HEK293T (cell line): ENCODE measurements at regions not wholly inside any gene's neighbourhood (a gene's known extent, or its start where the extent isn't known, plus 50 kb on each side); places are given as distances from the start of the nearest gene placed in this dataset.

Experiments
- CTCF ChIA-PET: fragments of 350-600 bp; formaldehyde crosslinking; extraction: SDS; loops from one replicate; lab custom pipeline; 2021; ENCODE audit warnings: antibody characterized with exemption, inconsistent platforms; lab: Yijun Ruan, JAX
- POLR2A ChIA-PET: fragments of 350-600 bp; formaldehyde crosslinking; extraction: SDS; loops from one replicate; lab custom pipeline; 2020; ENCODE audit warnings: antibody characterized with exemption, inconsistent platforms; lab: Yijun Ruan, JAX
- DNase-seq: peaks from one replicate; pipeline ENCODE4 v3.0.0; 2012; ENCODE audit warnings: mixed read lengths; ENCODE audit errors: extremely low spot score
- ARNT ChIP-seq: fragments of 450-650 bp; IDR thresholded peaks from 2 replicates; pipeline ENCODE4 v1.6.1; 2017; ENCODE audit warnings: mild to moderate bottlenecking
- BHLHE40 ChIP-seq: fragments of 450-650 bp; IDR thresholded peaks from 2 replicates; pipeline ENCODE4 v1.6.1; 2016; ENCODE audit warnings: mild to moderate bottlenecking, moderate library complexity, borderline replicate concordance
- CTBP1 ChIP-seq: fragments of 450-650 bp; IDR thresholded peaks from 2 replicates; pipeline ENCODE4 v1.6.1; 2016; ENCODE audit warnings: borderline replicate concordance
- ELF4 ChIP-seq: fragments of 450-650 bp; IDR thresholded peaks from 2 replicates; pipeline ENCODE4 v1.6.1; 2017; ENCODE audit warnings: antibody characterized with exemption
- FOXA1 ChIP-seq: fragments of 450-650 bp; IDR thresholded peaks from 2 replicates; pipeline ENCODE4 v1.6.1; 2016; ENCODE audit warnings: mild to moderate bottlenecking
- FOXK2 ChIP-seq: fragments of 450-650 bp; IDR thresholded peaks from 2 replicates; pipeline ENCODE4 v1.6.1; 2016; ENCODE audit warnings: mild to moderate bottlenecking
- FOXM1 ChIP-seq: fragments of 450-650 bp; IDR thresholded peaks from 2 replicates; pipeline ENCODE4 v1.6.1; 2017; ENCODE audit warnings: mild to moderate bottlenecking, borderline replicate concordance
- HDGF ChIP-seq: fragments of 450-650 bp; IDR thresholded peaks from 2 replicates; pipeline ENCODE4 v1.6.1; 2017; ENCODE audit warnings: antibody characterized with exemption, borderline replicate concordance
- L3MBTL2 ChIP-seq: fragments of 450-650 bp; conservative IDR thresholded peaks from 2 replicates; pipeline ENCODE4 v1.6.1; 2016; ENCODE audit warnings: mild to moderate bottlenecking
- LEF1 ChIP-seq: fragments of 450-650 bp; IDR thresholded peaks from 2 replicates; pipeline ENCODE4 v1.6.1; 2017; ENCODE audit warnings: mild to moderate bottlenecking, borderline replicate concordance
- NFRKB ChIP-seq: fragments of 450-650 bp; IDR thresholded peaks from 2 replicates; pipeline ENCODE4 v1.6.1; 2016; ENCODE audit warnings: mild to moderate bottlenecking, moderate library complexity
- SP1 ChIP-seq: fragments of 450-650 bp; IDR thresholded peaks from 2 replicates; pipeline ENCODE4 v1.6.1; 2017
- SUZ12 ChIP-seq: fragments of 450-650 bp; IDR thresholded peaks from 2 replicates; pipeline ENCODE4 v1.6.1; 2016; ENCODE audit warnings: mild to moderate bottlenecking
- TARDBP ChIP-seq: fragments of 450-650 bp; IDR thresholded peaks from 2 replicates; pipeline ENCODE4 v1.6.1; 2016
- ZNF384 ChIP-seq: fragments of 450-650 bp; IDR thresholded peaks from 2 replicates; pipeline ENCODE4 v1.6.1; 2016
- TF ChIP-seq, protein P1 (sequence below): fragments of 450-650 bp; IDR thresholded peaks from 2 replicates; pipeline ENCODE4 v1.6.1; 2016

DNA sequence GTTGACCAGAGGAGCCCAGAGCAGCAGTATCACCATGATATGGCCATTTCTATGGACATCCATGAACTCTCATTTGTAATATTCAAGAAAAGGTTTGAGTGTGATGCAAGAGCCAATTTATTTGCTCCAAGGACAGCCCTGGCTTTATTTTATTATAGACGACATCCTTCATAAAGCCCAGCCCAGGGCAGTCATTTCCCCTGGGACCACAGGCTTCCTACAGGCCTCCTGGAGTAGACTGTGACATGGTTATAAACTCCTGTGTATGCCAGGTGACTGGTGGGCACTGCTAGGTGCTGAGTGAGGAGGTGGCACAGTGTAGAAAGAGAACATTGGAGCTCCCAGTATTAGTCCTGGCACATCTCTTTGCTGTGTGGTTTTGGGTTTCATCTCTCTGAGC is 120.9 kb downstream of the UTP18 start:
- CTCF ChIA-PET: interaction anchor here (1.9 kb wide), 1 partner anchor 9 kb away, joined by 5 read pairs; no protein-coding TSS in a partner anchor
- no peak for DNase-seq
- no peak for TF ChIP-seq ZNF384
- TF ChIP-seq L3MBTL2: no peak
- TF ChIP-seq SP1: no peak
- no peak for TF ChIP-seq ARNT
- no peak for TF ChIP-seq HDGF
- TF ChIP-seq LEF1: no peak
- TF ChIP-seq, protein P1, sequence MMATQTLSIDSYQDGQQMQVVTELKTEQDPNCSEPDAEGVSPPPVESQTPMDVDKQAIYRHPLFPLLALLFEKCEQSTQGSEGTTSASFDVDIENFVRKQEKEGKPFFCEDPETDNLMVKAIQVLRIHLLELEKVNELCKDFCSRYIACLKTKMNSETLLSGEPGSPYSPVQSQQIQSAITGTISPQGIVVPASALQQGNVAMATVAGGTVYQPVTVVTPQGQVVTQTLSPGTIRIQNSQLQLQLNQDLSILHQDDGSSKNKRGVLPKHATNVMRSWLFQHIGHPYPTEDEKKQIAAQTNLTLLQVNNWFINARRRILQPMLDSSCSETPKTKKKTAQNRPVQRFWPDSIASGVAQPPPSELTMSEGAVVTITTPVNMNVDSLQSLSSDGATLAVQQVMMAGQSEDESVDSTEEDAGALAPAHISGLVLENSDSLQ: no peak
- TF ChIP-seq FOXA1: no peak
- TF ChIP-seq CTBP1: no peak
- TF ChIP-seq TARDBP: no peak
- POLR2A ChIA-PET: no interaction called here

DNA sequence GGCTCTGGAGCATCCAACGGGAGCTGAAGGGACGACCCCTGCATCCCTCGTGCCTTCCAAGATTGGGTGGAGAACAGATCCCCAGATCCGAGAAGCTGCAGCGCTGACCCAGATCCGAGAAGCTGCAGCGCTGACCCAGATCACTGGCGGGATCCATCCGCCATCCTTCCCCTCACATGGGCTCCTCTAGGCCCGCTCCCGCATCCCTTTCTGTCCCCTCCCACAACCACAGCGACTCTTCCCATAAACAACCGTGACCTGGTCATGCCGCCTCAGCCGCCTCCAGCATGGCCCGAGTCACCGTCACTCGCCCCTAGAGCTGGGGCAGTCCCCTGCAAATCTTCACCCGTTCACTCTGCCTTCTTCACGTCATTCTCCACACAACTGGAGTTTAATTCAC is 124.9 kb downstream of the UTP18 start:
- TF ChIP-seq SP1 (no peak), BHLHE40 (no peak), FOXA1 (no peak), ZNF384 (no peak)
- TF ChIP-seq, protein P1: no peak
- ChIA-PET CTCF (no interaction called here), POLR2A (no interaction called here)
- DNase-seq: no peak

DNA sequence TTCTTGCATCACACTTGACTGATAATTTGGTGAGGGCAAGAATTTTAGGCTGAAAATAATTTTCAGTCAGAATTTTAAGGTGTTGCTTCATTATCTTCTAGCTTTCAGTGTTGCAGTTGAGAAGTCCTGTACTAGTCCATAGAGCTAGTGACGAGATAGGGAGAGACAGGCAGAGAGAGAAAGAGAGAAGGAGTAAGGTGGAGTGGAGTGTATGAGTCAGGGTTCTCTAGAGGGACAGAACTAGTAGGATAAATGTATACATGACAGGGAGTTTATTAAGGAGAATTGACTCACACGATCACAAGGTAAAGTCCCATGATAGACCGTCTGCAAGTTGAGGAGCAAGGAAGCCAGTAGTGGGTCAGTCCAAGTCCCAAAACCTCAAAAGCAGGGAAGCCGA is 127.2 kb downstream of the UTP18 start:
- no peak for DNase-seq
- ChIA-PET CTCF (no interaction called here), POLR2A (no interaction called here)
- no peak for TF ChIP-seq CTBP1
- no peak for TF ChIP-seq SP1
- no peak for TF ChIP-seq TARDBP
- TF ChIP-seq L3MBTL2: no peak
- TF ChIP-seq NFRKB: no peak
- no peak for TF ChIP-seq LEF1
- TF ChIP-seq FOXK2: no peak
- TF ChIP-seq SUZ12: no peak
- no peak for TF ChIP-seq BHLHE40
- TF ChIP-seq, protein P1: no peak
- TF ChIP-seq ZNF384: no peak
- no peak for TF ChIP-seq FOXM1

DNA sequence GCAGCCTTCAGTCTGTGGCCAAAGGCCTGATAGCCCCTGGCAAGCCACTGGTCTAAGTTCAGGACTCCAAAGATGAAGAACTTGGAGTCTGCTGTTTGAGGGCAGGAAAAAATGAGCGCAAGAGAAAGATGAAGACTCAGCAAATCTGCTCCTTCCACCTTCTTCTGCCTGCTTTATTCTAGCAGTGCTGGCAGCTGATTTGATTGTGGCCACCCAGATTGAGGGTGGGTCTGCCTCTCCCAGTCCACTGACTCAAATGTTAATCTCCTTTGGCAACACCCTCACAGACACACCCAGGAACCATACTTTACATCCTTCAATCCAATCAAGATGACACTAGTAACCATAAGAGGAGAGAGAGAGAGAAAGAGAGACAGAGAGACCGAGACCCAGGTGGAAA is 127.6 kb downstream of the UTP18 start:
- TF ChIP-seq LEF1 (no peak), ELF4 (no peak), FOXA1 (no peak), HDGF (no peak), TARDBP (no peak)
- CTCF ChIA-PET: no interaction called here
- POLR2A ChIA-PET: no interaction called here
- DNase-seq: no peak

DNA sequence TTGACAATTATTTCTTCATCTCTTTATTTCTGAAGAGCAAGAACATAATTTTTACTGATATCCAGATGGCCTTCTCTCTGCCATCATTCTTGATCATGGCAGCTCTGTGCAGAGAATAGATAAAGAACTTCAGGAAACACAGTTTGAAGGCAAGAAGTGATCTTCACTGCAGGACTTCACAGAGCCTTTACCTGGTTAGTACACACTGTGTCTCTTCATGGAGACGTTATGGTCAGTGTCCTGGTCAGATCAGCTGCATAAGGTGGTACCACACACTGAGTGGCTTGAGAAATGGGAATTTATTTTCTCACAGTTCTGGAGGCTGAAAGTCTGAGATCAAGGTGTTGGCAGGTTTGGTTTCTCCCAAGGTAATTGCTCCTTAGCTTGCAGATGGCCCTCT is 129.5 kb downstream of the UTP18 start:
- ChIA-PET CTCF (no interaction called here), POLR2A (no interaction called here)
- no peak for DNase-seq
- TF ChIP-seq SP1: no peak
- no peak for TF ChIP-seq LEF1
- TF ChIP-seq SUZ12: no peak
- TF ChIP-seq, protein P1: no peak
- no peak for TF ChIP-seq L3MBTL2
- no peak for TF ChIP-seq BHLHE40
- TF ChIP-seq ZNF384: no peak
- TF ChIP-seq CTBP1: no peak
- TF ChIP-seq FOXM1: no peak
- no peak for TF ChIP-seq NFRKB
- no peak for TF ChIP-seq TARDBP
- TF ChIP-seq ELF4: no peak
- no peak for TF ChIP-seq HDGF
- TF ChIP-seq FOXK2: no peak
- no peak for TF ChIP-seq FOXA1
- no peak for TF ChIP-seq ARNT

DNA sequence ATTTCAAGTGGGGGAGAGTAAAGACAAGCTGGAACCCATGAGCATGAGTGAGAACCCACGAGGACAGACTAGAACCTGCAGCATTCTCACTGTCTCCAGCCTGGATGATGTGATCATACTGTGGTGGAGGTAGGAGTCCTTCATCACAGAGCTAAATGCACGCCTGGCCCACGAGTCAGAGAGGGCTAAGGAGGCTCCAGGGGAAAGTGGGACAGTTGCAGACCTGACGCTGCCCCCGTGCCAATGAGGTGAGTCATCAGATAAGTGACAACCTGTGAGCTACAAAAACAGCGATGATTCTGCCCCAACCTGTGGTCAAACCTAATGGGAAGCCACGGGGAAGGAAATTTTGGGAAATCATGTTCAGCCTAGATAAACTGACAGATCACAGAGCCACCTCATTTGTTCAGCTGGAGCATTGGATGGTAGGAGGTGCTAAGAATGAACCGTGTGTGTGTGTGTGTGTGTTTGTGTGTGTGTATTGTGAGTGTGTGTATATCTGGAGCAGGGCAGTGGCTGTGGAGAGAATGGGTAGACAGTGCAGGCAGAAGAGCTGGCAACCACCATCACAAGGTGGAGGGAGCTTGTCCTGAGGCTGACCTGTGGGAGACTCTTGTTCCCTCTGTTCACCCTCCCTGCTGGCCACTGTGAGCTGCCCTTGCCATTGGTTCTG is 131.8 kb downstream of the UTP18 start:
- CTCF ChIA-PET: interaction anchor here (0.7 to 1.8 kb wide), 2 partner anchors 25 to 43 kb away, joined by 4 read pairs; no protein-coding TSS in a partner anchor
- no peak for DNase-seq
- POLR2A ChIA-PET: no interaction called here
- TF ChIP-seq FOXA1 (no peak), SP1 (no peak), TARDBP (no peak), L3MBTL2 (no peak), CTBP1 (no peak), NFRKB (no peak), LEF1 (no peak), ELF4 (no peak), BHLHE40 (no peak), SUZ12 (no peak), ARNT (no peak), HDGF (no peak), FOXK2 (no peak), FOXM1 (no peak), ZNF384 (no peak)
- TF ChIP-seq, protein P1: no peak
